Vagina (tissue), 2 donors: ENCODE measurements at regions not wholly inside any gene's neighbourhood (a gene's known extent, or its start where the extent isn't known, plus 50 kb on each side); places are given as distances from the start of the nearest gene placed in this dataset.

ENCODE experiments used
- POLR2AphosphoS5 ChIP-seq, 2 donors: sonication (generic); formaldehyde crosslinking; IDR thresholded peaks; one replicate each; pipeline ENCODE4 v1.9.0; 2017; ENCODE audit warnings: antibody characterized with exemption in 2 of 2, mild to moderate bottlenecking in 2 of 2, low read depth in 1 of 2; ENCODE audit not compliant: insufficient read depth in 1 of 2
- TF ChIP-seq, protein P1 (sequence below), 3 experiments: fragments of 450-650 bp in 2 of 3; fragments of 200-600 bp in 1 of 3; sonication (generic) in 1 of 3; IDR thresholded peaks; one replicate each; pipeline ENCODE4 v1.5.1; 2017 to 2019; ENCODE audit warnings: antibody characterized with exemption in 3 of 3, mild to moderate bottlenecking in 2 of 3, moderate library complexity in 2 of 3

GRCh38 chr5:166127766-166128570 is 2163.5 kb upstream of the WWC1 start:
- TF ChIP-seq, protein P1, sequence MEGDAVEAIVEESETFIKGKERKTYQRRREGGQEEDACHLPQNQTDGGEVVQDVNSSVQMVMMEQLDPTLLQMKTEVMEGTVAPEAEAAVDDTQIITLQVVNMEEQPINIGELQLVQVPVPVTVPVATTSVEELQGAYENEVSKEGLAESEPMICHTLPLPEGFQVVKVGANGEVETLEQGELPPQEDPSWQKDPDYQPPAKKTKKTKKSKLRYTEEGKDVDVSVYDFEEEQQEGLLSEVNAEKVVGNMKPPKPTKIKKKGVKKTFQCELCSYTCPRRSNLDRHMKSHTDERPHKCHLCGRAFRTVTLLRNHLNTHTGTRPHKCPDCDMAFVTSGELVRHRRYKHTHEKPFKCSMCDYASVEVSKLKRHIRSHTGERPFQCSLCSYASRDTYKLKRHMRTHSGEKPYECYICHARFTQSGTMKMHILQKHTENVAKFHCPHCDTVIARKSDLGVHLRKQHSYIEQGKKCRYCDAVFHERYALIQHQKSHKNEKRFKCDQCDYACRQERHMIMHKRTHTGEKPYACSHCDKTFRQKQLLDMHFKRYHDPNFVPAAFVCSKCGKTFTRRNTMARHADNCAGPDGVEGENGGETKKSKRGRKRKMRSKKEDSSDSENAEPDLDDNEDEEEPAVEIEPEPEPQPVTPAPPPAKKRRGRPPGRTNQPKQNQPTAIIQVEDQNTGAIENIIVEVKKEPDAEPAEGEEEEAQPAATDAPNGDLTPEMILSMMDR (IDR thresholded peaks at IDR 0.05): no peak
- no peak for TF ChIP-seq POLR2AphosphoS5 (IDR thresholded peaks at IDR 0.05; ENCODE audit: insufficient read depth in 1 of 2, low read depth in 1 of 2)
